ENCODE measurements at regions not wholly inside any gene's neighbourhood (a gene's known extent, or its start where the extent isn't known, plus 50 kb on each side); places are given as distances from the start of the nearest gene placed in this dataset.

- CTCF ChIA-PET (ENCODE audit: low intra/inter-chr PET ratio) = no interaction called here
- no peaks in the 10 kb centered on the region for H3K9me3 ChIP-seq (replicated peaks; ENCODE audit: control insufficient read depth, insufficient read depth, low read depth, low read length)
- H3K79me2 ChIP-seq (ENCODE audit: control insufficient read depth, insufficient read depth, low read length) = no peaks in the 10 kb centered on the region
- H2AFZ ChIP-seq (ENCODE audit: low read depth, low read length) = no peak overlapping the region
- H3K27me3 ChIP-seq (ENCODE audit: control insufficient read depth in 2 of 2, insufficient read depth in 2 of 2, low read length in 2 of 2) = no peaks in the 10 kb centered on the region
- no peak overlapping the region for H3K27ac ChIP-seq (ENCODE audit: extremely low read depth, low read depth, low read length)
- H4K20me1 ChIP-seq (replicated peaks; ENCODE audit: control insufficient read depth, insufficient read depth, low read length) = no peaks in the 10 kb centered on the region
- no peaks in the 10 kb centered on the region for H3K4me1 ChIP-seq (replicated peaks in 1 of 2; ENCODE audit: control insufficient read depth in 2 of 2, insufficient read depth in 2 of 2, low read length in 2 of 2)
- DNase-seq (ENCODE audit: extremely low read depth in 1 of 4, low spot score in 3 of 4) = no peak
- no peaks in the 10 kb centered on the region for H3K9me1 ChIP-seq (ENCODE audit: control insufficient read depth, insufficient read depth, low read length)
- no peak overlapping the region for H3K9ac ChIP-seq (ENCODE audit: insufficient read depth in 1 of 2, low read depth in 2 of 2, low read length in 2 of 2)
- intact Hi-C loops (cut with micrococcal nuclease) = loop anchor here (5.0 kb wide), 1 partner anchor 38 kb away; no protein-coding TSS in a partner anchor
- no TSS peak for BruUV-seq (replicated peaks)
- H3K36me3 ChIP-seq (ENCODE audit: control insufficient read depth, insufficient read depth, low read length) = no peaks in the 10 kb centered on the region
- H3K4me2 ChIP-seq (ENCODE audit: insufficient read depth, low read length) = no peak overlapping the region
- WGBS (ENCODE audit: insufficient coverage, low coverage, missing lambda C conversion rate) = 4% methylated on average over 3 of the region's 3 CpGs
- no peak for FAIRE-seq
- no peak for ATAC-seq
- no peak for TF ChIP-seq ZNF174 (CRISPR knock-in tag; IDR thresholded peaks at IDR 0.05)
- TF ChIP-seq ZNF398 (CRISPR knock-in tag; IDR thresholded peaks at IDR 0.05) = no peak
- no peak for TF ChIP-seq SAFB (IDR thresholded peaks at IDR 0.05; ENCODE audit: borderline replicate concordance, low read depth, low read length)
- no peak for TF ChIP-seq EGR1 (conservative IDR thresholded peaks at IDR 0.05)
- no peak for TF ChIP-seq CREM (IDR thresholded peaks at IDR 0.05; ENCODE audit: low read depth)
- TF ChIP-seq MEF2D (tag; conservative IDR thresholded peaks at IDR 0.05; ENCODE audit: low read depth) = no peak
- TF ChIP-seq MECOM (CRISPR knock-in tag; IDR thresholded peaks at IDR 0.05) = no peak
- no peak for TF ChIP-seq STAT5B (CRISPR knock-in tag; IDR thresholded peaks at IDR 0.05)
- TF ChIP-seq HDAC1 (IDR thresholded peaks at IDR 0.05) = no peak
- TF ChIP-seq, protein P1, sequence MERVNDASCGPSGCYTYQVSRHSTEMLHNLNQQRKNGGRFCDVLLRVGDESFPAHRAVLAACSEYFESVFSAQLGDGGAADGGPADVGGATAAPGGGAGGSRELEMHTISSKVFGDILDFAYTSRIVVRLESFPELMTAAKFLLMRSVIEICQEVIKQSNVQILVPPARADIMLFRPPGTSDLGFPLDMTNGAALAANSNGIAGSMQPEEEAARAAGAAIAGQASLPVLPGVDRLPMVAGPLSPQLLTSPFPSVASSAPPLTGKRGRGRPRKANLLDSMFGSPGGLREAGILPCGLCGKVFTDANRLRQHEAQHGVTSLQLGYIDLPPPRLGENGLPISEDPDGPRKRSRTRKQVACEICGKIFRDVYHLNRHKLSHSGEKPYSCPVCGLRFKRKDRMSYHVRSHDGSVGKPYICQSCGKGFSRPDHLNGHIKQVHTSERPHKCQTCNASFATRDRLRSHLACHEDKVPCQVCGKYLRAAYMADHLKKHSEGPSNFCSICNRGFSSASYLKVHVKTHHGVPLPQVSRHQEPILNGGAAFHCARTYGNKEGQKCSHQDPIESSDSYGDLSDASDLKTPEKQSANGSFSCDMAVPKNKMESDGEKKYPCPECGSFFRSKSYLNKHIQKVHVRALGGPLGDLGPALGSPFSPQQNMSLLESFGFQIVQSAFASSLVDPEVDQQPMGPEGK (CRISPR knock-in tag; IDR thresholded peaks at IDR 0.05; ENCODE audit: borderline replicate concordance) = no peak
- no peak for TF ChIP-seq CBX8 (IDR thresholded peaks at IDR 0.05; ENCODE audit: borderline replicate concordance, extremely low read depth, low read depth, low read length, poor library complexity, severe bottlenecking)
- no peak for TF ChIP-seq ZEB2 (IDR thresholded peaks at IDR 0.05)
- TF ChIP-seq SMAD3 (CRISPR knock-in tag; conservative IDR thresholded peaks at IDR 0.05) = no peak
- TF ChIP-seq POLR3A (IDR thresholded peaks at IDR 0.05; ENCODE audit: borderline replicate concordance, extremely low read depth, insufficient read depth, insufficient read length) = no peak
- no peak for TF ChIP-seq ZFP1 (CRISPR knock-in tag; IDR thresholded peaks at IDR 0.05)
- TF ChIP-seq ERF (CRISPR knock-in tag; IDR thresholded peaks at IDR 0.05) = no peak
- no peak for TF ChIP-seq ZNF217 (CRISPR knock-in tag; IDR thresholded peaks at IDR 0.05)
- TF ChIP-seq ZNF280A (IDR thresholded peaks at IDR 0.05; ENCODE audit: low read depth, partially characterized antibody) = no peak
- no peak for TF ChIP-seq CEBPB (tag; IDR thresholded peaks at IDR 0.05)
- no peak for TF ChIP-seq WHSC1 (IDR thresholded peaks at IDR 0.05; ENCODE audit: low read length)
- in situ Hi-C loops (cut with MboI) = no loop called here
- POLR2A ChIA-PET = no interaction called here
- H3K4me3 ChIP-seq = no peak overlapping the region
These were observed 518.3 kb upstream of the ZNF337 start for GRCh38 chr20:26214991-26215390.
